ENCODE measurements at regions not wholly inside any gene's neighbourhood (a gene's known extent, or its start where the extent isn't known, plus 50 kb on each side); places are given as distances from the start of the nearest gene placed in this dataset.
"Not testable (repeated sequence)": the region's sequence is repeated elsewhere in the genome, so short reads cannot be mapped to it uniquely, and the experiment has no call there.

GRCh38 chr2:126115975-126116374, 540.0 kb upstream of the GYPC start:
- no peaks in the 10 kb centered on the region for H3K4me1 ChIP-seq (ENCODE audit: insufficient read depth)
- no peak for TF ChIP-seq EP300 (IDR thresholded peaks at IDR 0.05)
- TF ChIP-seq POLR2A (IDR thresholded peaks at IDR 0.05) = no peak
- TF ChIP-seq, protein P1, sequence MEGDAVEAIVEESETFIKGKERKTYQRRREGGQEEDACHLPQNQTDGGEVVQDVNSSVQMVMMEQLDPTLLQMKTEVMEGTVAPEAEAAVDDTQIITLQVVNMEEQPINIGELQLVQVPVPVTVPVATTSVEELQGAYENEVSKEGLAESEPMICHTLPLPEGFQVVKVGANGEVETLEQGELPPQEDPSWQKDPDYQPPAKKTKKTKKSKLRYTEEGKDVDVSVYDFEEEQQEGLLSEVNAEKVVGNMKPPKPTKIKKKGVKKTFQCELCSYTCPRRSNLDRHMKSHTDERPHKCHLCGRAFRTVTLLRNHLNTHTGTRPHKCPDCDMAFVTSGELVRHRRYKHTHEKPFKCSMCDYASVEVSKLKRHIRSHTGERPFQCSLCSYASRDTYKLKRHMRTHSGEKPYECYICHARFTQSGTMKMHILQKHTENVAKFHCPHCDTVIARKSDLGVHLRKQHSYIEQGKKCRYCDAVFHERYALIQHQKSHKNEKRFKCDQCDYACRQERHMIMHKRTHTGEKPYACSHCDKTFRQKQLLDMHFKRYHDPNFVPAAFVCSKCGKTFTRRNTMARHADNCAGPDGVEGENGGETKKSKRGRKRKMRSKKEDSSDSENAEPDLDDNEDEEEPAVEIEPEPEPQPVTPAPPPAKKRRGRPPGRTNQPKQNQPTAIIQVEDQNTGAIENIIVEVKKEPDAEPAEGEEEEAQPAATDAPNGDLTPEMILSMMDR (IDR thresholded peaks at IDR 0.05) = no peak
- H3K27ac ChIP-seq = no peak overlapping the region
- no peak for DNase-seq
- intact Hi-C loops (cut with DNase I) = no loop called here
- H3K27me3 ChIP-seq = no peaks in the 10 kb centered on the region
- H3K4me3 ChIP-seq = no peak overlapping the region
- no peaks in the 10 kb centered on the region for H3K36me3 ChIP-seq
- H3K9me3 ChIP-seq = no peaks in the 10 kb centered on the region
- 80 to 92% (median 86%) methylated on average over 2 of the region's 2 CpGs for WGBS, 3 donors

DNA sequence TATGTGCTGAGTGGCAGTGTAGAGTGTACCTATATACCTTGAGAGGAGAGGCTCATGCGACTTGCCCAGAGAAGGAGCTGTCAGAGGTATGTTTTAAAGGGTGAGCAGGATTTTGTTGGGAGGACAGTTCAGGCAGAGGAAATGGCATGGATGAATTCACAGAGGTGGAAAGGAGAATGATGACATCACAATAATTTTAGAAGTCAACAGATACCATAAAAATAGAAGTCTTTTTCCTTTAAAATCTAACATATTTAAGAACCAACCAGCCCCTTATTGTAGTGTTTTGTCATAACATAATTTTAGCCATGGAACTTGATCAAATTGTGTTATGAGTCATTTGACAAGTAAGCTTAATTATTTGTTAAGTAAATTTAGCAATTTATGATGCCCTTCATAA, 538.1 kb upstream of the GYPC start:
- TF ChIP-seq EP300 (IDR thresholded peaks at IDR 0.05) (no peak), POLR2A (IDR thresholded peaks at IDR 0.05) (no peak)
- TF ChIP-seq, protein P1 (IDR thresholded peaks at IDR 0.05) = no peak
- WGBS, 3 donors = 81 to 98% (median 87%) methylated on average over 1 of the region's 1 CpG

DNA sequence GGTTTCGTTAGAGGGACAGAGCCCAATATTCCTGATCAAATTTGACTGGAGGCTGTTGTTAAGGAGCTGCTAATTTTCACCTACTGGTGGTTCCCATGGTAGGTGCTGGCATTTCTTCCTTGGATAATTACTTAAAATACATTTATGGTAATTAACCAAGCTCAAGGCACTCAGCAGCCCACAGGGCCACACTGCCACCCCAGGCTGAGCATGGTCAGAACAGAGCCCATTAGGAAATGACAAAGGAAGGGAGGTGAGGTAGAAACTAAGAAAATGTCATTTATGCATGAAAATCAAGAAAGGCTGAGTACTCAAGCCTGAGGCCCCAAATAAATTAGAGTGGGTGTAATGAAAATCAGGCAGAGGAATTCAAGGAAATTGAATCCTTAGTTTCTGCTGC, 510.2 kb upstream of the GYPC start:
- H3K4me1 ChIP-seq (ENCODE audit: insufficient read depth) = no peaks in the 10 kb centered on the region
- 44 to 61% (median 54%) methylated on average over 1 of the region's 1 CpG for WGBS, 3 donors

More for the DNA sequence above, 538.1 kb upstream of the GYPC start:
- Histone ChIP-seq H3K27ac (no peak overlapping the region), H3K27me3 (no peaks in the 10 kb centered on the region), H3K36me3 (no peaks in the 10 kb centered on the region), H3K9me3 (no peaks in the 10 kb centered on the region), H3K4me3 (no peak overlapping the region), H3K4me1 (ENCODE audit: insufficient read depth) (no peaks in the 10 kb centered on the region)
- no peak for DNase-seq
- intact Hi-C loops (cut with DNase I) = no loop called here

GRCh38 chr2:126154256-126154785, 501.6 kb upstream of the GYPC start:
- no peaks in the 10 kb centered on the region for H3K27me3 ChIP-seq
- intact Hi-C loops (cut with DNase I) = no loop called here
- H3K4me3 ChIP-seq = no peak overlapping the region
- no peak overlapping the region for H3K27ac ChIP-seq
- no peaks in the 10 kb centered on the region for H3K4me1 ChIP-seq (ENCODE audit: insufficient read depth)
- no peaks in the 10 kb centered on the region for H3K36me3 ChIP-seq
- H3K9me3 ChIP-seq = no peaks in the 10 kb centered on the region
- 81 to 94% (median 93%) methylated on average over 1 of the region's 1 CpG for WGBS, 3 donors
- DNase-seq = no peak
- TF ChIP-seq POLR2A (IDR thresholded peaks at IDR 0.05) (no peak), EP300 (IDR thresholded peaks at IDR 0.05) (no peak)
- TF ChIP-seq, protein P1 (IDR thresholded peaks at IDR 0.05) = no peak

More for the DNA sequence above, 510.2 kb upstream of the GYPC start:
- intact Hi-C loops (cut with DNase I) = no loop called here
- no peaks in the 10 kb centered on the region for H3K36me3 ChIP-seq
- no peak for DNase-seq
- H3K27me3 ChIP-seq = no peaks in the 10 kb centered on the region
- TF ChIP-seq POLR2A (IDR thresholded peaks at IDR 0.05) (no peak), EP300 (IDR thresholded peaks at IDR 0.05) (no peak)
- TF ChIP-seq, protein P1 (IDR thresholded peaks at IDR 0.05) = no peak
- no peak overlapping the region for H3K4me3 ChIP-seq
- H3K9me3 ChIP-seq = no peaks in the 10 kb centered on the region
- no peak overlapping the region for H3K27ac ChIP-seq

GRCh38 chr2:126160950-126161349, 495.0 kb upstream of the GYPC start:
- H3K4me3 ChIP-seq; H3K4me1 ChIP-seq (ENCODE audit: insufficient read depth); intact Hi-C loops (cut with DNase I); DNase-seq; H3K36me3 ChIP-seq; H3K27me3 ChIP-seq; H3K9me3 ChIP-seq; H3K27ac ChIP-seq: not testable (repeated sequence)
- WGBS, 3 donors = 69 to 83% (median 71%) methylated on average over 4 of the region's 4 CpGs
